Nephron (organoid): ENCODE measurements at regions not wholly inside any gene's neighbourhood (a gene's known extent, or its start where the extent isn't known, plus 50 kb on each side); places are given as distances from the start of the nearest gene placed in this dataset.
A peak's percentile ranks its signal among the peaks of the same experiment; 100 is the strongest.

Experiments
- H3K27ac Mint-ChIP-seq, 3 experiments: 2 replicates each; pipeline ENCODE4 v1.8.0; 2020; ENCODE audit warnings: mixed read lengths in 3 of 3, mild to moderate bottlenecking in 2 of 3, moderate library complexity in 1 of 3
- H3K27me3 Mint-ChIP-seq: 2 replicates; pipeline ENCODE4 v1.8.0; 2021; ENCODE audit warnings: low read depth, mild to moderate bottlenecking, moderate library complexity, mixed read lengths
- H3K36me3 Mint-ChIP-seq: 2 replicates; pipeline ENCODE4 v1.8.0; 2020; ENCODE audit warnings: low read depth, mixed read lengths
- H3K4me1 Mint-ChIP-seq: 2 replicates; pipeline ENCODE4 v1.8.0; 2020; ENCODE audit warnings: mixed read lengths
- H3K4me3 Mint-ChIP-seq, 3 experiments: 2 replicates each; pipeline ENCODE4 v1.8.0; 2020; ENCODE audit warnings: mild to moderate bottlenecking in 3 of 3, mixed read lengths in 3 of 3, moderate library complexity in 2 of 3
- H3K9me3 Mint-ChIP-seq: 2 replicates; pipeline ENCODE4 v1.8.0; 2020; ENCODE audit warnings: mixed read lengths
- TF ChIP-seq, protein P1 (sequence below), 3 experiments: fragments of 200-600 bp; sonication (generic); IDR thresholded peaks; one replicate each; pipeline ENCODE4 v1.5.0; 2021; ENCODE audit warnings: antibody characterized with exemption in 3 of 3; ENCODE audit not compliant: unreplicated experiment in 3 of 3

- TF ChIP-seq, protein P1, sequence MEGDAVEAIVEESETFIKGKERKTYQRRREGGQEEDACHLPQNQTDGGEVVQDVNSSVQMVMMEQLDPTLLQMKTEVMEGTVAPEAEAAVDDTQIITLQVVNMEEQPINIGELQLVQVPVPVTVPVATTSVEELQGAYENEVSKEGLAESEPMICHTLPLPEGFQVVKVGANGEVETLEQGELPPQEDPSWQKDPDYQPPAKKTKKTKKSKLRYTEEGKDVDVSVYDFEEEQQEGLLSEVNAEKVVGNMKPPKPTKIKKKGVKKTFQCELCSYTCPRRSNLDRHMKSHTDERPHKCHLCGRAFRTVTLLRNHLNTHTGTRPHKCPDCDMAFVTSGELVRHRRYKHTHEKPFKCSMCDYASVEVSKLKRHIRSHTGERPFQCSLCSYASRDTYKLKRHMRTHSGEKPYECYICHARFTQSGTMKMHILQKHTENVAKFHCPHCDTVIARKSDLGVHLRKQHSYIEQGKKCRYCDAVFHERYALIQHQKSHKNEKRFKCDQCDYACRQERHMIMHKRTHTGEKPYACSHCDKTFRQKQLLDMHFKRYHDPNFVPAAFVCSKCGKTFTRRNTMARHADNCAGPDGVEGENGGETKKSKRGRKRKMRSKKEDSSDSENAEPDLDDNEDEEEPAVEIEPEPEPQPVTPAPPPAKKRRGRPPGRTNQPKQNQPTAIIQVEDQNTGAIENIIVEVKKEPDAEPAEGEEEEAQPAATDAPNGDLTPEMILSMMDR (IDR thresholded peaks at IDR 0.05; ENCODE audit: unreplicated experiment in 3 of 3): no peak
Observed at GRCh38 chr10:131781076-131781475, 119.7 kb upstream of the PPP2R2D start.

GRCh38 chr10:131781791-131782190 lies 119.0 kb upstream of the PPP2R2D start:
- H3K36me3 Mint-ChIP-seq: peaks cover 9% of the 10 kb centered on the region
- H3K27ac Mint-ChIP-seq: no peak overlapping the region
- peaks cover 17% of the 10 kb centered on the region for H3K27me3 Mint-ChIP-seq
- peaks cover 30% of the 10 kb centered on the region for H3K9me3 Mint-ChIP-seq
- no peaks in the 10 kb centered on the region for H3K4me1 Mint-ChIP-seq
- TF ChIP-seq, protein P1 (IDR thresholded peaks at IDR 0.05; ENCODE audit: unreplicated experiment in 3 of 3): no peak
- H3K4me3 Mint-ChIP-seq: no peak overlapping the region

More at GRCh38 chr10:131781076-131781475, 119.7 kb upstream of the PPP2R2D start:
- H3K27me3 Mint-ChIP-seq: peaks cover 24% of the 10 kb centered on the region
- peaks cover 37% of the 10 kb centered on the region for H3K9me3 Mint-ChIP-seq
- H3K4me3 Mint-ChIP-seq: no peak overlapping the region
- peaks cover 12% of the 10 kb centered on the region for H3K36me3 Mint-ChIP-seq
- H3K27ac Mint-ChIP-seq: no peak overlapping the region
- H3K4me1 Mint-ChIP-seq: no peaks in the 10 kb centered on the region

GRCh38 chr10:131784363-131785120 lies 116.3 kb upstream of the PPP2R2D start:
- no peaks in the 10 kb centered on the region for H3K4me1 Mint-ChIP-seq
- TF ChIP-seq, protein P1 (IDR thresholded peaks at IDR 0.05; ENCODE audit: unreplicated experiment in 3 of 3): no peak
- peaks cover 4% of the 10 kb centered on the region for H3K36me3 Mint-ChIP-seq
- no peak overlapping the region for H3K27ac Mint-ChIP-seq
- H3K9me3 Mint-ChIP-seq: peaks cover 9% of the 10 kb centered on the region
- peaks cover 19% of the 10 kb centered on the region for H3K27me3 Mint-ChIP-seq
- H3K4me3 Mint-ChIP-seq: no peak overlapping the region

- peaks cover 20% of the 10 kb centered on the region for H3K27me3 Mint-ChIP-seq
- TF ChIP-seq, protein P1 (IDR thresholded peaks at IDR 0.05; ENCODE audit: unreplicated experiment in 3 of 3): no peak
- peaks cover 9% of the 10 kb centered on the region for H3K9me3 Mint-ChIP-seq
Observed at GRCh38 chr10:131785121-131785460, 115.7 kb upstream of the PPP2R2D start.

GRCh38 chr10:131786756-131787605 lies 113.8 kb upstream of the PPP2R2D start:
- TF ChIP-seq, protein P1 (IDR thresholded peaks at IDR 0.05; ENCODE audit: unreplicated experiment in 3 of 3): peak; percentile 79 to 92 (median 85)
- Mint-ChIP-seq H3K4me1 (no peaks in the 10 kb centered on the region), H3K9me3 (peaks cover 9% of the 10 kb centered on the region), H3K27me3 (peaks cover 26% of the 10 kb centered on the region), H3K27ac (no peak overlapping the region), H3K36me3 (peaks cover 4% of the 10 kb centered on the region), H3K4me3 (no peak overlapping the region)

More at GRCh38 chr10:131785121-131785460, 115.7 kb upstream of the PPP2R2D start:
- Mint-ChIP-seq H3K27ac (no peak overlapping the region), H3K4me1 (no peaks in the 10 kb centered on the region), H3K4me3 (no peak overlapping the region), H3K36me3 (peaks cover 4% of the 10 kb centered on the region)
